SK-N-SH (cell line): ENCODE measurements at regions not wholly inside any gene's neighbourhood (a gene's known extent, or its start where the extent isn't known, plus 50 kb on each side); places are given as distances from the start of the nearest gene placed in this dataset.
"Not testable (repeated sequence)": the region's sequence is repeated elsewhere in the genome, so short reads cannot be mapped to it uniquely, and the experiment has no call there.

Experiments used
- EP300 ChIP-seq, 2 experiments: IDR thresholded peaks; 2 replicates each; pipeline versions ENCODE4 v1.4.0 to v1.6.1; 2012; ENCODE audit warnings: borderline replicate concordance in 1 of 2, low read depth in 1 of 2, low read length in 1 of 2
- EZH2phosphoT487 ChIP-seq: fragments of 200-600 bp; sonication (generic); IDR thresholded peaks from 2 replicates; pipeline ENCODE4 v1.6.1; 2017; ENCODE audit warnings: low read depth, mixed run types, mild to moderate bottlenecking, antibody characterized with exemption, moderate library complexity, borderline replicate concordance
- RAD21 ChIP-seq: IDR thresholded peaks from 2 replicates; pipeline ENCODE4 v1.6.1; 2012; ENCODE audit warnings: mild to moderate bottlenecking, low read length
- RXRA ChIP-seq: IDR thresholded peaks from 2 replicates; pipeline ENCODE4 v1.4.0; 2012; ENCODE audit warnings: low read depth, mild to moderate bottlenecking, borderline replicate concordance
- SMC3 ChIP-seq: IDR thresholded peaks from 2 replicates; pipeline ENCODE4 v1.6.1; 2012; ENCODE audit warnings: low read depth, low read length, improper control_type of control experiment
- YY1 ChIP-seq: IDR thresholded peaks from 2 replicates; pipeline ENCODE4 v1.4.0; 2012; ENCODE audit warnings: low read depth, mild to moderate bottlenecking
- TF ChIP-seq, protein P1 (sequence below): fragments of 200-600 bp; sonication (generic); IDR thresholded peaks from 2 replicates; pipeline ENCODE4 v1.6.1; 2017; ENCODE audit warnings: antibody characterized with exemption, mild to moderate bottlenecking, moderate library complexity
- TF ChIP-seq, protein P2 (sequence below): IDR thresholded peaks from 2 replicates; pipeline ENCODE4 v1.4.0; 2012; ENCODE audit warnings: low read depth

DNA sequence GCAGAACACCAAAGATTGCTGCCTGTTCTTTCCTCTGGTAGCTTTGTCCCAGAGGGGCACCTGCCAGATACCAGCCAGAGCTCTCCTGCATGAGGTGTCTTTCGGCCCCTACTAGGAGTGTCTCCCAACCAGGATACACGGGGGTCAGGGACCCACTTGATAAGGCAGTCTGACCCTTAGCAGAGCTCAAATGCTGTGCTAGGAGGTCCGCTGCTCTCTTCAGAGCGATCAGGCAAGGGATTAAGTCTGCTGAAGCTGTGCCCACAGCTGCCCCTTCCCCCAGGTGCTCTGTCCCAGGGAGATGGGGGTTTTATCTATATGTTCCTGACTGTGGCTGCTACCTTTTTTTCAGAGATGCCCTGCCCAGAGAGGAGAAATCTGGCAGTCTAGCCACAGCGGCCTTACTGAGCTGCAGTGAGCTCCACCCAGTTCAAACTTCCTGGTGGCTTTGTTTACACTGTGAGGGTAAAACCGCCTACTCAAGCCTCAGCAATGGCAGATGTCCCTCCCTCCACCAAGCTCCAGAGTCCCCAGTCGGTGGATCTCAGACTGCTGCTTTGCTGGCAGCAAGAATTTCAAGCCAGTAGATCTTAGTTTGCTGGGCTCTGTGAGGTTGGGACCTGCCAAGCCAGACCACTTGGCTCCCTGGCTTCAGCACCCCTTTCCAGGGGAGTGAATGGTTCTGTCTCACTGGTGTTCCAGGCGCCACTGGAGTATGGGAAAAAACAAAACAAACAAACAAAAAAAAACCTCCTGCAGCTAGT is 52.0 kb upstream of the TMTC2 start:
- not testable (repeated sequence) for TF ChIP-seq EZH2phosphoT487; YY1; RXRA; RAD21; SMC3; EP300 (IDR thresholded peaks at IDR 0.05; ENCODE audit: borderline replicate concordance in 1 of 2, low read depth in 1 of 2, low read length in 1 of 2)
- TF ChIP-seq, protein P1, sequence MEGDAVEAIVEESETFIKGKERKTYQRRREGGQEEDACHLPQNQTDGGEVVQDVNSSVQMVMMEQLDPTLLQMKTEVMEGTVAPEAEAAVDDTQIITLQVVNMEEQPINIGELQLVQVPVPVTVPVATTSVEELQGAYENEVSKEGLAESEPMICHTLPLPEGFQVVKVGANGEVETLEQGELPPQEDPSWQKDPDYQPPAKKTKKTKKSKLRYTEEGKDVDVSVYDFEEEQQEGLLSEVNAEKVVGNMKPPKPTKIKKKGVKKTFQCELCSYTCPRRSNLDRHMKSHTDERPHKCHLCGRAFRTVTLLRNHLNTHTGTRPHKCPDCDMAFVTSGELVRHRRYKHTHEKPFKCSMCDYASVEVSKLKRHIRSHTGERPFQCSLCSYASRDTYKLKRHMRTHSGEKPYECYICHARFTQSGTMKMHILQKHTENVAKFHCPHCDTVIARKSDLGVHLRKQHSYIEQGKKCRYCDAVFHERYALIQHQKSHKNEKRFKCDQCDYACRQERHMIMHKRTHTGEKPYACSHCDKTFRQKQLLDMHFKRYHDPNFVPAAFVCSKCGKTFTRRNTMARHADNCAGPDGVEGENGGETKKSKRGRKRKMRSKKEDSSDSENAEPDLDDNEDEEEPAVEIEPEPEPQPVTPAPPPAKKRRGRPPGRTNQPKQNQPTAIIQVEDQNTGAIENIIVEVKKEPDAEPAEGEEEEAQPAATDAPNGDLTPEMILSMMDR: not testable (repeated sequence)
- TF ChIP-seq, protein P2, sequence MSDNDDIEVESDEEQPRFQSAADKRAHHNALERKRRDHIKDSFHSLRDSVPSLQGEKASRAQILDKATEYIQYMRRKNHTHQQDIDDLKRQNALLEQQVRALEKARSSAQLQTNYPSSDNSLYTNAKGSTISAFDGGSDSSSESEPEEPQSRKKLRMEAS: not testable (repeated sequence)
